GOT3 (cell line): ENCODE measurements at regions not wholly inside any gene's neighbourhood (a gene's known extent, or its start where the extent isn't known, plus 50 kb on each side); places are given as distances from the start of the nearest gene placed in this dataset.
"Not testable (repeated sequence)": the region's sequence is repeated elsewhere in the genome, so short reads cannot be mapped to it uniquely, and the experiment has no call there.

Source experiments
- DNase-seq: peaks from one replicate; lab custom pipeline; 2025; ENCODE audit warnings: mixed read lengths; lab: John Stamatoyannopoulos, UW

DNA sequence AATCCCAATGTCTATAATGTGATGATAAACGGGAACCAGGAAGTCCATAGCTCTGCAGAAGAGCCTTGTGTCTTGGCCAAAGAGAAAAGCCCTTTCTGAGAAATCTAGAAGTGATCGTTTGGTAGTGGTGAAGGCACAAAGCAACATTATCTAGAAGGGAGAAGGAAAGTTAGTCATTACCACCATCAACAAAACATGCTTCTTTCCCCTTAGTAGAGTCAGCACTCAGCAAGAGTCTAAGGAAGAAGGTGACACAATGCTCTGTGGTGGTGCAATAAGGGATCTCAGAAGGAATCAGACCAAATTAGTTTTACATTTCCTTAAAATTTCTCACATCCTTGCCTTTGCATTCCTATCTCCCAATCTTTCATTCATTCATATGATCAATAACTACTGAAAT is 134.4 kb upstream of the PRDX6 start:
- no peak for DNase-seq

DNA sequence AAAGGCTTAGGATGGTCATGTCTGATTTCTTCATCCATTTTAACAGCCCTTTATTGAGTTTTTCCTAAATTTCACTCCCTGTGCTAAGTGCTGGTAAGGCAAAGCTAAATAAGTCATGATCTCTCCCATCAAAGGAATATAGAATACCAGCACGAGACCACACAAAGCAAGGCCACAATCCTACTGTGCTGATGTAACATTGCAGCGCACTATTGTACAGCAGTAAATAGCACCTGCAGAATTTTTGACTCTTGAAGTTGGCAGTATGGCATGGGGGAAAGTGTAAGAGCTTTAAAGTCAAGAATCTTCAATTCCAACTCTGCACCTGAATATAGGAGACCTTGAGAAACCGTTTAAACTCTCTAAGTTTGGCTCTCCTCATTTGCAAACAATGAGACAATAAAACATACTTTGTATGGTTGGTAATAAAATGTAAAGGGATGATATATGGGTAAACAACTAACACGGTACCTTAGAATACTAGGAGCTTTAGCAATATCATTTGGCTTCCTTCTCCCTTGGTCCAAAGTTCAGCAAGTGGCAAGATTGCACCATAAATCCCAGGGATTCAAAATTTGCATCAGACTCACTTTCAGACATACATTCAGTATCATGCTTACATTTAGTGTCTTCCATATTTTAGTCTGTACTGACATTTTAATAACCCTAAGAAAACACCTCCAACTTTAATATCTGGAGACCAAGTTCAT is 132.9 kb upstream of the PRDX6 start:
- DNase-seq = no peak

DNA sequence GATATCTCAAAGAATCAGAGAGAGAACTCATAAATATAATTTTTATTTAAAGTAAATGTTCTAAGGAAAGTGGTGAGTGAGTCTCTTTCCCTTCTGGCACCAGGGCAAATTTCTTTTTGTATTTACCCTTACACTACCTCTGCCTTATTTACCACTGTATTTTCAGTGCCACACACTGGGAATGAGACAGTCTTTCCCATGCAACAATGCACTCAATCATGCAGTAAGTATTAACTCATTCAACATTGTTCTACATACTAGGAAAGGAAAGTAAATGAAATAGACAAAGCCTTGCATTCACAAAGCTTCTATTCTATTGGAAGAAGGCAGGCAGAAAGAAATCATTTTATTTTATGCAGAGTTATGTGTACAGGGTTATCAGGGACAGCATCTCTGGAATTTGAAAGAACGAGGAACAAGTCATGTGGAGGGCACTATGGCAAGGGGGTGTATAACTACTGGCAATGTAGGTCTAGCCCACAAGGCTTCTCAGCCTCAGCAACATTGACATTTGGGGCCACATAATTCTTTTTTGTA is 129.8 kb upstream of the PRDX6 start:
- DNase-seq = no peak

DNA sequence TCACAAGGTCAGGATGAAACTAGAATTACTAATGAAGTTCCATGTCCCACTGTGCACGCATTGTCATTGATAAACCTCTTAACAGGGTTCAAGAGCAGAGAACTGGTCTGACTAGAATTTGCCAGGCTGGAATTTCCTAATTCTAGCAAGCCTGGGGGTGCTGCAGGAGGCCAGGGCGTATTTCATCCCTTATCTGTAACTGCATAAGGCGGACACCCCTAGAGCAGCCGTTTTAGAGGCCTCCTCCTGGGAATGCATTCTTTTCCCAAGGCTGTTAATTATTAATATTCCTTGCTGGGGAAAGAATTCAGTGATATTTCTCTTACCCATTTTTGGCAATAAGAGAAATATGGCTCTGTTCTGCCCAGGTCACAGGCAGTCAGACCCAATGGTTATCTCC is 124.5 kb upstream of the PRDX6 start:
- DNase-seq = not testable (repeated sequence)

DNA sequence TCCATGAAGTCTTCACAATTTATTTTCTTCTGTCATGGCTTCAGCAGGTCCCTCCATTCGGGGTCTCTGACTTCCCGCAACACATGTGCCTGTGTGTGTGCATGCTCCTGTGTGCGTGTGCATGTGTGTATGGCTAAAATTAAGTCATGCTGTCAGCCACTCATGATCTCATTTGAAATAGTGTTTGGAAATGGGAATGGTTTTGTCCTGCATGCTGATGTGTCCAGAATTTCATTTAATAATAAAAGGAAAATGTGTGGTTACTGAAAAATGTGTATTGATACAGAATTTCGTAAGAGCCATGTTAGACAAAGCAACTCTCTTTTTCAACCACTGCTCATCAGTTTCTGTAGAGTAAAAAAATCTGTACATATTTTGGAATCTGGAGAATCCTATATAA is 123.8 kb upstream of the PRDX6 start:
- DNase-seq = no peak

DNA sequence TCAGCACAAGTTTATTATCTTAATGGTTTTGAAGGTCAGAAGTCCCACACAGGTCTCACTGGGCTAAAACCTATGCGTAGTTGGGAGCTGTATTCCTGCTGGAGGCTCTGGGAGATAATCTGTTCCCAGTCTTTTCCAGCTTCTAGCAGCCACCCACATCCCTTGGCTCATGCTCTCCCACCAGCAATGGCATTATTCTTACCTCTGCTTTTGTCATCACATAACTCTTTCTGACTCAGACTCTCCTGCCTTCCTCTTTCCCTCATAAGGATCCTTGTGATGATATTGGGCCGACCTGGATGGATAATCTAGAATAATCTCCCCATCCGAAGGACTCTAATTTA is 122.2 kb upstream of the PRDX6 start:
- no peak for DNase-seq

DNA sequence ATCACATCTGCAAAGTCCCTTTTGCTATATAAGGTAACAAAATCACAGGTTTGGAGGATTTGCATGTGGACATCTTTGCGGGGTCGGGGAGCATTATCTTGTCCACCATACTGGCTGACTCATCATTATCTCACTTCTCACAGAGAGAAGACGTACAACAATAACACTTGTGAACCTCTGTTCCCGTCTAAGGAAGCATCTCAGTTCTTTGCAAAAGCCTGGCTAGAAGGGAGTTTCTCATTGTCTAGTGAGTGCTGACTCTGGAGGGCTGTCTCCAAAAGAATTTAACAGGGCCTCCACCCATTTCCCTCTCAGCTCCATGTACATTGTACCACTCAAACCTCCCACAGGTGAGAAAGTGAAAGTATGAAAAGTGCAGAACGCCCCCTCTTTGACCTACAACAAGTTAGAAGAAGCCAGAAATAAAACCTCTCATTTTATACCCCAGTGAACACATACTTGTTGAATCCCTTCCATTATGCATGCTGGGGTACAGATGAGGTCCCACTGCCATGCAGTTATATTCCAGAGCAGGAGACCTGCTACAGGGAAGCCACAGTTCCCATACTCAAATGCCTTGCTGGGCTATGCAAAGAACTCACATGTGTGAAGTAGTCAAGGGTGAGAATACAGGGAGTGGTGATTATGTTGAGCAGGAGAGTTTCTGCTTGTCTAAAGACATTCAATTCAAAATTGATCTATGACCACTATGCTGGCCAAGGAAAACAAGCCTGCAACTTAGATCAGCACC is 121.7 kb upstream of the PRDX6 start:
- DNase-seq = no peak

DNA sequence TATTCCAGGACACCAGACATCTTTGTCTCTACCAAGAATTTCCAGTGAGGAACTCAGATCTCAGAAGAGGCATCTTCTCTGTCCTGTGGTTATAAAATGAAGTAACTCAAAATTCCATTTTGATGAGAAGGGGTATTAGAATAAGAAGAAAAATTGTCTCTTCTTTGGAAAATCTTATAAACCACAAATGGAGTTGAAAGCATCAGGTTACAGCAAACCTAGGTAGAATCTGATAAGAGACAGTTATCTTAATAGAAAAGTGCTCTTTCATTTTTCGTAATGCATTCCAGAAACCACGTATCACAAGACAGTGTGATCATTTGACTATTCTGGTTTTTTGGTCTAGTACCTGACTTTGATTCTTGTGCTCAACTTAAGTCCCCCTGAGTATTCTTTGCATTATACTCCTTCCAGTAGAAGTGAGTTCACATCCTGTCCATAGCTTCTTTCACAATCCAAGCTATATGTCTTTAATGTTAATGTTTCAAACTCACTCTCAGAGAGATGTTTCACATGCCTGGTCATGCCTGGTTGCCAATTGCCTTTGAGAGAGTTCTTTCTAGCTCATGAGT is 120.9 kb upstream of the PRDX6 start:
- DNase-seq = no peak

DNA sequence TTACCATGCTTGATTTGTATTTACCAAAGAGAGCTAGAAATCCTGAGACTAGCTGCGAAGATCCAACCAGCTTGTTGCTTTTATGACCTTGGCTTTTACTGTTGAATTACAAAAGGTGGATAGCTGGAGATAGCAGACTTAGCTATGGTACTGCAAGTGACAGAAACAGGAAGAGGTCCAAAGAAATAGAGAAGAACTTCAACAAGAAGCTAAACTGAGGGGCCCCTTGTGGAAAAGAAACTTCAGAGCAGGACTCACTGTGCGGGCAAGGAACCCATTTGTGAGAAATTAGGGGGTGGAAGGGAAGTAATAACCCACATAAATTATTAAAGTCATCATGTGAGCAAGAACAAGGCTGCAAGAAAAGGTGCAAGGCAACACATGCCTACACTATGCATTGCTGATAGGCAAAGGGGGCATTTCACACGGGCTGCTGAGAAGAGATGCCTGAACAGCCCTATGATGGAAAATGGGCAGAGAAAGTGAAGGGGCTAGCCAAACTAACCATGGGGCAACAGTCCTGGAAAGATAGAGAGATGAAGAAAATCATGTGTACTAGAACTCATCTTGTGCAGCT is 116.6 kb upstream of the PRDX6 start:
- DNase-seq = no peak

DNA sequence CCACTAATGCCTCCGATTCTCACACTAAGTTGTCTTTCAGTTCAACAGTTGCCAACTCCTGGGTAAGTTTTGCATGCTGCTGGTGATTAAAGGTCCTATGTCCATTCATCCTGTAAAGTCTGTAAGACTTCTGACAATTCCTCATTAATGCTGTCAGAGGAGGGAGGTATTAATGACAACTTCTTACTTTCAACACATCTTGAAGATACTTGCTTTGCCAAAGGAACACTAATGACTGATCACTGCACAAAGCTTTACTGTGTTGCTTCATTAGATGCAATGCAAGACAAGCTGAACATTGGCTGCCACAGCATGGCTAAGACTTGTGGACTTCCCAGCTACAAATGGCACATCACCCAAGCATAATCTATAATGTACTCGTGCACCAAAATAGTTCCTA is 114.6 kb upstream of the PRDX6 start:
- no peak for DNase-seq

DNA sequence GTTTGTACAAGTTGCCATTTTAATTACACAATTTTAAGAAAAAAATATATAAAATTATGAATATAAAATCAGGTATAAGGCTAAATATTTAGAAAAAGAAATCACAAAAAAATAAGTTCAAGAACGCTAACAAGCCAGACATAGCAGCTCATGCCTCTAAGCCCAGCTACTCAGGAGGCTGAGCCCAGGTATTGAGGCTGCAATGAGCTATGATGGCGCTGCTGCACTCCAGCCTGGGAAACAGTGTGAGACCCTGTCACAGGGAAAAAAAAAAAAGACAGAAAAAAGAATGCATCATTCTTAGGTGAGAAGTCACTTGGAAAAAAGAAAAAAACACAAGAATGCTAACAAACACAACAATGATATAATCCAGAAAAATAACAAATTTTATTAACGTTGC is 112.3 kb upstream of the PRDX6 start:
- no peak for DNase-seq

DNA sequence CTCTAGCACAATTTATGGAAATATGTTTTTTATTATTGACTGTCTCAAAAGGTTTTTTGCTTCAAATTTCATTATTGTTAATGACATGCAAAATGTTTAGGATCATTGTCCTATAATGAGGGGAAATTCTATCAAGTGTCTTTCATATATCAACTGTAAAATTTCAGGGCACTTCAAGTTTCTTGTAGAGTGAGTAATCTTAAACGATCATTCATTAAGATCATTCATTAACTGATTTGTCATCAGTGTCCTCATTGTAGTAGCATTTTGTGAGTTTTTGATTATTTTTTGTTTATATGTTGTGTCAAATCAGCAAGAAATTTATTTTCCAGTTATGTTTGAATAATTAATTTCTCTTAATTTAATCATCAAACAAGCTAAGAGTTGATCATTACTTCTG is 111.8 kb upstream of the PRDX6 start:
- DNase-seq = no peak

DNA sequence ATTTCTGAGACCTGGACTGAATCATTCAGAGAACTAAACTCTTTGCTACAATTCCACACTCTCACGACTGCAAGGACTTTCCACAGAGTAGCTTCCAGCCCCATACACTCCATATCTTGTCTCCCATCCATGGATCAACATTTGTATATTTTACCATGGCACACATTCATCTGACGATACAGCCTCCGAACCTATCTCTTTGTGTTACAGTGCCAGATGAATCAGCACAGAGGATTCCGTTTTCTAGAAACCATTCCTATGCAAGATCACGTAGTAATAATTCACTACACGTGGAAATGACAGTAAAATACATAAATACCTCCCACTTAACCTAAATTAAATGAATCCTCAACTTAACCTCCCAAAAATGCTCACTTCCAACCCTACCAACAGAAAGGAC is 110.0 kb upstream of the PRDX6 start:
- DNase-seq = no peak

DNA sequence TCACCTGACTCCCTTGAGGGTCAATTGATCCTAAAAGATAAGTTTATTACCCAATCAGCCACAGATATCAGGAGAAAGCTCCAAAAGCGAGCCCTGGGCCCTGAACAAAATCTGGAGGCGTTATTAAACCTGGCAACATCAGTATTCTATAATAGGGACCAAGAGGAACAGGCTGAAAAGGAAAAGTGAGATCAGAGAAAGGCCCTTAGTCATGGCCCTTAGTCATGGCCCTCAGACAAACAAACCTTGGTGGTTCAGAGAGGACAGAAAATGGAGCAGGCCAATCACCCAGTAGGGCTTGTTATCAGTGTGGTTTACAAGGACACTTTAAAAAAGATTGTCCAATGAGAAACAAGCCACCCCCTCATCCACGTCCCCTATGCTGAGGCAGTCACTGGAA is 106.5 kb upstream of the PRDX6 start:
- DNase-seq = not testable (repeated sequence)

DNA sequence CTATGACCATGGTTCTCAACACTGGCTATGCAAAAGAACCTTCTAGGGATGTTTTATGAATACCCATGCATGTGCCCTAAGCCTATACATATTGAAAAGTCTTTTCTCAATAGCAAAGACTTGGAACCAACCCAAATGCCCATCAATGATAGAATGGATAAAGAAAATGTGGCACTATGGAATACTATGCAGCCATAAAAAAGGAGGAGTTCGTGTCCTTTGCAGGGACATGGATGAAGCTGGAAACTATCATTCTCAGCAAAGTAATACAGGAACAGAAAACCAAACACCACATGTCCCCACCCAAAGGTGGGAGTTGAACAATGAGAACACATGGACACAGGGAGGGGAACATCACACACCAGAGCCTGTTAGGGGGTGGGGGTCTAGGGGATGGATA is 101.1 kb upstream of the PRDX6 start:
- not testable (repeated sequence) for DNase-seq

DNA sequence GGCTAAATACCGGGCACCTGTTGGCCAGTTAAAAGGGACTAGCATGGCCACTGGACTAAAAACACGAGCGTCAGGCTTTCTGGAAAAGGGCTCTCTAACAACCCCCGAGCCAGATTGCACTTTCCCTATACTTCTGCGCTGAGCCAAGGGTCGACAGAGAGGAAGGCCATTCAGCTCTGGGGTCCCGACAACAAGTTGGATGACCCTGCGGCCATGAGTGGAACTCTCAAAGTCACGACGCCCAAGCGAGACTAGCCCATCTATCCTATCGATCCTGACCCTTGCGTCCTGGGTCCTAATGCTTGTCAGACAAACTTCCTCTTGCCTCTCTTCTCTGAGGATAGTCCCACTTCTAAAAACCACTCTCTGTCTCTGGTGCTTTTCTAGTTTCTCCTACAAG is 99.9 kb upstream of the PRDX6 start:
- DNase-seq = no peak

DNA sequence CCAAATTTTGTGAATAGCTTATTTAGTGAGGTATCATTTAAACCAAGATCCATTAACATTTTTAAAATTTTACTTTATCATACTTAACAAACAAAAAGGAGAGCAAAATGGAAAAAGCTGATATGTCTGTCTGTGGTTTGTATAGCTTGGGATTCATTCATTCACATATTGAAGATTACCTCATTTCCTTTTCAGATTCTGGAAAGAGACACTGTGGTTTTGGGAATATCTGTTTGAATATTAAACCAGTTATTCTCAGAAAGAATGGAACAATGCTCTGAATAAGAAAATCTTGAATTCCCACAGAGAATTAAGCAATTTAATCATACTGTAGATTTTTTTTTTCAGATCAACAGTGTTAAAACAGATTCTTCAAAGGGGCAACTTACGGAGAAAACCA is 93.8 kb upstream of the PRDX6 start:
- DNase-seq = no peak

DNA sequence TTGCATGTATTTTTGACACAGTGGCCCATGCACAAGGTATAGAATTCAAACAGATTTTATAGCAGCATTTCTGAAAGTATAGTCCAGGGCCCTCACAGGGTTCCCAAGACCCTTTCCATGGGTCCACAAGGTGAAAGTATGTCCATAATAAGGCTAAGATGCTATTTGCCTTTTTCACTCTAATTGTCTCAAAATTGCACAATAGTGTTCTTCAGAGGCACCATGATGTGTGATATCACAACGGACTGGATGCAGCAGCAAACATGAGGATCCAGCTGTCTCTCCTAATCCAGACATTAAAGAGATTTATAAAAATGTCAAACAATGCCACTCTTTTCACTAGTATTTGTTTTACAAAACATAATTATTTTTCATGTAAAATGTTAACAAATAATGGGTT is 88.8 kb upstream of the PRDX6 start:
- no peak for DNase-seq

DNA sequence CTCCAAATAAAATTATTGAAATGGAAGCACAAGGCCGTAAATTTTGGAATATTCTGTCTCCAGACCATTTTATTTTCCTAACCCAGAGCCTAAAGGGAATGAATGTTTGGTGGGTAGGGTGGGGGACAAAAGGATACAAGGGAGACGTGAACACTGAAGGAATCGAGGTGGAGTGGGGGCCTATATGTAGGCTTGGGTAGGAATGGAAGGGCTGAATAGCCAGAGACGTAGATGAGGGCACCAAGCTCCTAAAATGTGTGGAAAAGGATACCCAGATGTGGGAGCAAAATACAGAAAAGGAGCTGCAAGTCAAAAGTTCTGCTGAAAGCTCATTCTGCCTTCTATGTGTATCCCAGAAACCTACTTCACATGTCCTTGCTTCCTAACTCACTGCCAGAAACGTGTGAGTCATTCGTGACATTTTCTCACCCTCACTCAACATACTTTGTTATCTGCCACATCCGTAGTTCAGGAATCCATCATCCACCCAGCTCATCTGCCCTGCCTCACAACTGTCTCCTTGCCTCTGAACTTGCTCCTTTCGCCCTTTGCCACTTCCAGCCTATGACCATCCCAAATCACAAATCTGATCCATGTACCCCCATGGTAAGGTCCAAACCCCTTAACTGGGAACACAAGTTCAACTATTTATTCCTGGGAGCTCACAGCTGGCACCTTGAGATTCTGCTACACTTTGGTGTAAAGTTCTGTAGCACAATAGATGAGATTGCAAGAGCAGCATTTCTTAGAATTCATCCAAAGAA is 84.1 kb upstream of the PRDX6 start:
- no peak for DNase-seq

DNA sequence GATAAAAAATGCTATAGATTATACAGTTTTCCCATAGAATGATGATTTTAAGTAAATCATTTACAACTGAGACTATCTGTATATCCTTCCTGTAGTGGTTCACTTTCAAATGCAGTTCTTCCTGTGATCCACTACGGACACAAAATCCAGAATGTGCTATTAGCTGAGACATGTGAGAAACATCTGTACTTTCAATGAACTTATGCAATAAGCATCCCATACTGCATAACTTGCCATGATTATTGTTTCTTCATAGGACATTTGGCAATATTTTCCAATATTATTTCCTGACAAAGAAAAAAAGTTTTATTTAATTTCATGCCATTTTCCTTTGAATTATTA is 83.5 kb upstream of the PRDX6 start:
- DNase-seq = no peak

DNA sequence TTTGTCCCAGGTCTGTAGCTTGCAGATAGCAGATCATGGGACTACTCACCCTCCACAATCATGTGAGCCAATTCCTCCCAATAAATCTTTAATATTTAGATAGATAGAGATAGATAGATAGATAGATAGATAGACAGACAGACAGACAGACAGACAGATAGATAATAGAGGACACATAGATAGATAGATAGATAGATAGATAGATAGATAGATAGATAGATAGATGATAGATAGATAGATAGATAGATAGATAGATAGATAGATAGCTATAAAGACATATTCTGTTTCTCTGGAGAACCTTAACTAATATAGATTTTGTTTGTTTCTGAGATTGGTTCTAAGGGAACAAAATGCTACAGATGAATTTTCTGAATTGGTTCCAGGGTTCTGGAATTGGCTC is 82.3 kb upstream of the PRDX6 start:
- not testable (repeated sequence) for DNase-seq

DNA sequence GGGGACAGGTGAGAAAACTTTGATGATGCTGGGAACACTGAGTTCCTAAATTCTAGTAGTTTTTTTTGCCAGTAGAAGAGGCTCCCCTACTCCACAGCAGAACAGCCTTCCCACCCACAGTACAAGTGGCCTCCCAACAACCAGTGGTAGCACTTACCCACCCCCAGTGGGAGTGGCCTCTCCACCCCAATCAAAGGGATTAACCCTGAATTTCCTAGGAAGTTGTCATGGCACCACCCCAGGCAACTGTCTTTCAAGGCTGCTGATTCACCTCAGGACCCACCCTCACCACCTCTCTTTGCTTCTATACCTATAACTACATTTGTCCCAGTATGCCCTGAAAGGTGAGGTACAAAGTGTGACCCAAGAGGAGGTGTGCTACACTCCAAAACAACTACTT is 81.4 kb upstream of the PRDX6 start:
- DNase-seq = no peak
